GM10266 (cell line): ENCODE measurements at regions not wholly inside any gene's neighbourhood (a gene's known extent, or its start where the extent isn't known, plus 50 kb on each side); places are given as distances from the start of the nearest gene placed in this dataset.

ENCODE experiments used
- DNase-seq: peaks from one replicate; pipeline ENCODE4 v3.0.0; 2012; ENCODE audit errors: extremely low spot score
- TF ChIP-seq, protein P1 (sequence below): IDR thresholded peaks from 2 replicates; pipeline ENCODE4 v1.5.1; 2012; ENCODE audit warnings: mild to moderate bottlenecking, low read depth; ENCODE audit not compliant: control insufficient read depth, insufficient read depth; ENCODE audit errors: missing control alignments

DNA sequence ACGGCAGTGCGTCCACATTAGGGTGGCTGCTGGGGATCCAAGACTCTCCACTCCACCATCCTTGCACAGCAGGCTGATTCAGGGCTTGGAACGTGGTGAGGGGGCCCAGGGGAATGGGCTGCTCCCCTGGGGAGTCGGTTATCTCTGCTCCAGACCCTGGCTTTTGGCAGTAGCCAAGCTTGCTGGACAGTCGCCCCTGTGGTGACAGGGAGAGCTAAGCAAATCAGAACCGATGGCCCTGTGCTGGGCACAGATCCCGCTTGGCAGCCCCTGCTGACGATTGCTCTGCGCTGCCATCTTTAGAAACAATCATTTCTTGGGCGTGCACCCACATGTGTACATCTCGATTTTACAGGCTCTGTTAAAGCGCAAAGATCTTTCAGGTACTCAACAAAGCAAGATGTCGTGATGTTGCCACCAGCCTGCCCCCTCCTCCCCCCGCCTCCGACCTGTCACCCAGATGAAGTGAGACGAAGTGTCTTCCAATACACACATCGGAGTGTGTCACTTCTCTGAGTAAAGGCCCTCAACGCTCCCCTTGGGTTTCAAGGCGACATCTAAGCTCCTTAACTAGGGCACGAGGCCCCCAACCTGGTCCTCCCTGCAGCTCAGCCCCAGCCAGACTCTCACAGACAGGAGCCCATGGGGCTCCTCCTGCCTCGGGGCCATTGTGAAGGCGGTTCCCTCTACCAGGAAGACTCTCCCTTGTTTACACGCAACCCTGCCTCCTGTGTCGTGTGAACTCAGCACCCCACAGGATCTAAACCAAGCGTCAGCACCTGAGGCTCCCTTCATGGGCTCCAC is 55.6 kb downstream of the PITPNM2 start:
- no peak for DNase-seq
- TF ChIP-seq, protein P1, sequence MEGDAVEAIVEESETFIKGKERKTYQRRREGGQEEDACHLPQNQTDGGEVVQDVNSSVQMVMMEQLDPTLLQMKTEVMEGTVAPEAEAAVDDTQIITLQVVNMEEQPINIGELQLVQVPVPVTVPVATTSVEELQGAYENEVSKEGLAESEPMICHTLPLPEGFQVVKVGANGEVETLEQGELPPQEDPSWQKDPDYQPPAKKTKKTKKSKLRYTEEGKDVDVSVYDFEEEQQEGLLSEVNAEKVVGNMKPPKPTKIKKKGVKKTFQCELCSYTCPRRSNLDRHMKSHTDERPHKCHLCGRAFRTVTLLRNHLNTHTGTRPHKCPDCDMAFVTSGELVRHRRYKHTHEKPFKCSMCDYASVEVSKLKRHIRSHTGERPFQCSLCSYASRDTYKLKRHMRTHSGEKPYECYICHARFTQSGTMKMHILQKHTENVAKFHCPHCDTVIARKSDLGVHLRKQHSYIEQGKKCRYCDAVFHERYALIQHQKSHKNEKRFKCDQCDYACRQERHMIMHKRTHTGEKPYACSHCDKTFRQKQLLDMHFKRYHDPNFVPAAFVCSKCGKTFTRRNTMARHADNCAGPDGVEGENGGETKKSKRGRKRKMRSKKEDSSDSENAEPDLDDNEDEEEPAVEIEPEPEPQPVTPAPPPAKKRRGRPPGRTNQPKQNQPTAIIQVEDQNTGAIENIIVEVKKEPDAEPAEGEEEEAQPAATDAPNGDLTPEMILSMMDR = no peak

DNA sequence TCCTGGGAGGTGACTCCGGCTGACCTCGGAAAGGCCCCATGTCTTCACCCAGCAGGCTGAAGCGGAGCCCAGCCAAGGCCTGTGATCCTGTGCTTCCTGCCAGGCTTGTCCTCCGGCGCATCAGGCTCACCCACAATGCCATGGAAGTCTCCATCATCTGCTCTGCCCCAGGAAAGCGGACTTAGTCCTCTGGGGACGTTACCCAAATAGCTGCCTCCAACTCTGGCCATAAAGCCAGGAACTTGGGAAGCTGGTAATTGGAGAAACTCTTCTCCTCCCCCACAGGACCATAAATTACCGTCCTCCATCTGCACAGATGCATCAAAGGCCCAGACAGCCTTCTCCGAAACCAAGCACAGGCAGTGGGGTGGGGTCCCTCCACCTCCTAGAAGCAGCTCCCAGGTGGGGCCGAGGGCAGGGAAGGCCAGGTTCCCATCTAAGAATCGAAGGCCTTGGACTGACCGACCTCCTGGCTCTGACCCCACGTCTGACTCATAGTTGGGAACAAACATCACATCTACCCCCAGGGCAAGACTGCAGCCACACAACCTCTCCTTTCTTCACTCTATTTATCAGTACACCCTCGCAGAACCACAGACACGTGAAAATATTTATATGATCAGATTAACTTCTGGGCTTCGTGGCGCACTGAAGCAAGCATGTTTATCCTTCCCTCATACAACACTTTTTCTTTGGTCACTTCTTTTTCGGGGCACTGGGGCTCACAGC is 56.4 kb downstream of the PITPNM2 start:
- no peak for DNase-seq
- TF ChIP-seq, protein P1 = no peak

DNA sequence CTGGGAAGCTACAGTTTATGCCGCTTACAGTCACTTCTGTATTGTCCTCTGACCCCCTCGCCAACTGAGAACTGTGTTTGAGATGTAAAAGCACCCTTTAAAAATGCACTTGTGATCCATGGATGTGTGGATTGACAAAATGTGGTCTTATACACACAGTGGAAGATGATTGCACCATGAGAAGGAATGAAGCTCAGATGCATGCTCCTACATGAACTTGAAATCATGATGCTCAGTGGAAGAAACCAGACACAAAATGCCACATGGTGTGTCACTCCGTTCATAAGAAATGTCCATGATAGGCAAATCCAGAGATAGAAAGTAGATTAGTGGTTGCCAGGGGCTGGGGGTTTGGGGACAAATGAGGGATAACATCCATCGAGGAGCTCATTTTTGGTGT is 58.0 kb downstream of the PITPNM2 start:
- DNase-seq = no peak
- TF ChIP-seq, protein P1 = no peak

DNA sequence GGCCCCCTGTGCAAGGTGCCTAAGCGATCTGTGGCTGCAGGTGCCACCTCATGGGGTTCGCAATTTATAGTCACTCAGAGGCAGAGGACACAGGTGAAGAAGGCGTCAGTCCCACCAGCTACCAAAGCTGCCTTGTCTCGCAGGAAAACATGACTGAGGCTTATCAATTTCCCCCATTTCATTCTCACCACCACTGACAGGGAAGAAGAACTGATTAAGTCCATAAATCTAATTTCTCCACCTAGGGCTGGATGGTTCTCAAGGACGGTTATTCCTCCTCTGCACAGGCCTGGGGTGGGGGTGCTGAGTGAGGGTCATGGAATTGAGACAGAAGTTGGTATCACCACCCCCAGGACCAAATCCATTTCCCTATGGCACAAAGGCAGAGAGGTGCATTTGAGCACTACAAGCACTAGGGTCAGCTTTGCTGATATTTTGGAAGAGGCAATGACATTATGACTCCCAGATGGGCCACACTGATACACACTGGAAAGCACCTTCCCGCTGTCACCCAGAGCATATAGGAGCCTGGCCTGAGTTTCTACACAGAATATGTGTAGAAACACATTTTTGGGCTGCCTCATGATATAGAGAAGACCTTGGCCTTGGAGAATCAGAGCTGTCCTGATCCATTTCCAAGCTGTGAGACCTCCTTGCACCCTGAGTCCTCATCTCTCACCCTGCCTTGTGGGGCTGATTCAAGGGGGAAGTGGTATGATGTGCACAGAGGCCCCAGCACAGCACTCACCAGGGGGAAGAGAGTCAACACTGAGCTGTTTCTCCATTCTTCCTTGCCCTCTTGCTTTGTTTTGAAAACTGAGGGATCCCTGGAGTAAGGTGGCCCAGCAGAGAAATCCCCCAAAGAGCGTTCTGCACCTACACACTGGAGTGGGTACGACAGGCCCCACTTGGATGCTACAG is 59.4 kb downstream of the PITPNM2 start:
- TF ChIP-seq, protein P1 = no peak
- no peak for DNase-seq

DNA sequence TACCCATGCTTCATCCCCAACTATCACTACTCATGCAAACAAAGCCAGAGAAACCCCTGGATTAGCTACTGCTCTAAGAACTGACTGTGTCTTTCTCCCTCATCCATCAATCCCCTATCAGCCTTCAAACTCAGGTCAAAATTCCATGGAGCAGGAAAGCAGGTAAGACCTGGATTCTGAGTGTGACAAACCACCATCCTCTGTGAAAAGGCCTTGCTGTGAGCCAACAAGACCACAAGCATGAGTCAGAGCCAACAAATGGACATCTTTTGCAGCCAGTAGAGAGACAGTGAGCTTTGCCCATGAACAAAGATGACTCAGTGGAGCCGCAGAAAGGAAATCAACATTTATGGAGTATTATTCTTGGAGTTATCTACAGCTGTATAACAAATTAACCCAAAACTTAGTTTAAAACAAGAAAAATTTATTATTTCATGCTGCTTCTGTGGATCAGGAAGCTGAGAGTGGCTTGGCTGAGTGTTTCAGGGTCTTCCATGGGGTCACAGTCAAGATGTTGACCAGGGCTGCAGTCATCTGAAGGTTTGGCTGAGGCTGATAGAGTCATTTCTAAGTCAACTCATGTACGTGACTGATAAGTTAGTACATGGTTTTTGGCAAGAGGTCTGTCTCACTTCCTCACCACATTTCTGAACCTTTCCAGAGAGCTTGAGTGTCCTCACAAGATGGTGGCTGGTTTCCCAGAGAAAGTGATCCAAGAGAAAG is 61.1 kb downstream of the PITPNM2 start:
- DNase-seq = no peak
- TF ChIP-seq, protein P1 = no peak

DNA sequence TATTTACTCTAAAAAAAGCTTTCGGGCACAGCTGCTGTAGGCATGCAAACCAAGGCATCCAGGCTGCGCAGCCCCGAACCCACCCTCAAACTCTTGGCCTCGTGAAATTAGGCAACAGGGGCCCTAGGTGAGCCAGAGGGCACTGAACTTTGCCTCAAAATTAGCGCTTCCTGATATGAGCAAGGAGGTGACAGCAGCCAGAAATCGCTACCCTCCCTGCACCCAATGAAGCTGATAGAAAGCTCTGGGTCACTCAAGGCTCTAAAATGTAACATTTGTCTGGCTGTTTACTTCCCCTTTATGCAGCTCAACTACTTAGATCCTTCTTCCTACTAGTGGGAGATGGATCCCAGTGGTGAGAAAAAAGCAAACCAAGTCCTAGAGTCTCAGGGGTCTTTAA is 61.8 kb downstream of the PITPNM2 start:
- no peak for DNase-seq
- TF ChIP-seq, protein P1 = no peak
